HCT116 (cell line): ENCODE measurements at regions not wholly inside any gene's neighbourhood (a gene's known extent, or its start where the extent isn't known, plus 50 kb on each side); places are given as distances from the start of the nearest gene placed in this dataset.

Experiments used
- EGR1 ChIP-seq: IDR thresholded peaks from 2 replicates; pipeline ENCODE4 v1.6.1; 2012; ENCODE audit warnings: low read depth
- EZH2 ChIP-seq: fragments of 200-600 bp; sonication (generic); IDR thresholded peaks from 2 replicates; pipeline ENCODE4 v1.6.1; 2017; ENCODE audit warnings: antibody characterized with exemption, mixed run types
- EZH2phosphoT487 ChIP-seq: fragments of 200-600 bp; IDR thresholded peaks from 2 replicates; pipeline ENCODE4 v1.6.1; 2018; ENCODE audit warnings: antibody characterized with exemption, borderline replicate concordance
- MAX ChIP-seq: IDR thresholded peaks from 2 replicates; pipeline ENCODE4 v1.6.1; 2012
- POLR2A ChIP-seq: IDR thresholded peaks from 2 replicates; pipeline ENCODE4 v1.7.0; 2011; ENCODE audit warnings: borderline replicate concordance; ENCODE audit not compliant: insufficient read depth, insufficient read length; ENCODE audit errors: extremely low read depth
- ZFX ChIP-seq: fragments of 450-650 bp; IDR thresholded peaks from 2 replicates; pipeline ENCODE4 v1.6.1; 2017
- TF ChIP-seq, protein P1 (sequence below), 3 experiments: fragments of 200-600 bp in 1 of 3; sonication (generic) in 1 of 3; IDR thresholded peaks in 2 of 3; conservative IDR thresholded peaks in 1 of 3; 2 replicates each; pipeline ENCODE4 v1.5.1; 2012 to 2017; ENCODE audit warnings: low read depth in 2 of 3, low read length in 2 of 3, antibody characterized with exemption in 1 of 3, borderline replicate concordance in 1 of 3, control low read depth in 1 of 3, mild to moderate bottlenecking in 1 of 3, mixed read lengths in 1 of 3, mixed run types in 1 of 3, moderate library complexity in 1 of 3; ENCODE audit not compliant: insufficient read depth in 1 of 3

DNA sequence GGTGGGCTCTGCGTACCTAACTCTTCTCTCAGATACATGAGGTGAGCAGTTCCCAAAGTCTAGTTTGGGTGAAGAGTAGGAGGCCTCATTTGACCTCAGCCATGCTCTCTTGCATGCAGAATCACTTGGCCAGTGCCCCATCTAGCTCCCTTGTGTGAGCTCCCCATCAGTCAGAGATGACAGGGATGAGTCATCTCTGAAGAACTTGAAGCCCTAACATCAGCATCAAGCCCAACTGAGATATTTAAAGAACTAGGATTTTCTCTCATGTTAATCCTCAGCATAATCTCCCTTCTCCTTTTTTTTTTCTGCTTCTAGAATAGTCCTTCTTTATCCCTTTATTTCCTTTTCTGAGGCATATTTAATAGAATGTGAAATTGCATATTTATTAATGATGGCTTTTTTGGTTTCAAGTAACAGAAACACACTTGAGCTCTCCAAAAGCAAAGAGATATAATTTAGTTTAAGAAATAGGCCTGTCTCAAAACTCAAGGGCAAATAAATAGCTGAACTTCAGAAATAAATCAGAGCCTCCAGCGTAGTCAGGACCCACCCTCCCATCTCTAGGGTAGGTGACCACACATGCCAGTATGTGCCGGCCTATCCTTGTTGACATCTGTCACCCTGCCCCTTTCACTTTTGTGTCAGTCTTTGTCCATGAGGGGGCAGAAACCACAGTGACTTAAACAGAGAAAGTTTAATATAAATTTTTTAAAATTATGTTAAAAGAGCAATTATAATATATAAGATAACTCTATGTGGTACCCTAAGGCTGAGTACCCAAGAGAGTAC, 112.3 kb downstream of the TSEN15 start:
- TF ChIP-seq ZFX (no peak), EGR1 (no peak), POLR2A (no peak), EZH2 (no peak), EZH2phosphoT487 (no peak), MAX (no peak)
- TF ChIP-seq, protein P1, sequence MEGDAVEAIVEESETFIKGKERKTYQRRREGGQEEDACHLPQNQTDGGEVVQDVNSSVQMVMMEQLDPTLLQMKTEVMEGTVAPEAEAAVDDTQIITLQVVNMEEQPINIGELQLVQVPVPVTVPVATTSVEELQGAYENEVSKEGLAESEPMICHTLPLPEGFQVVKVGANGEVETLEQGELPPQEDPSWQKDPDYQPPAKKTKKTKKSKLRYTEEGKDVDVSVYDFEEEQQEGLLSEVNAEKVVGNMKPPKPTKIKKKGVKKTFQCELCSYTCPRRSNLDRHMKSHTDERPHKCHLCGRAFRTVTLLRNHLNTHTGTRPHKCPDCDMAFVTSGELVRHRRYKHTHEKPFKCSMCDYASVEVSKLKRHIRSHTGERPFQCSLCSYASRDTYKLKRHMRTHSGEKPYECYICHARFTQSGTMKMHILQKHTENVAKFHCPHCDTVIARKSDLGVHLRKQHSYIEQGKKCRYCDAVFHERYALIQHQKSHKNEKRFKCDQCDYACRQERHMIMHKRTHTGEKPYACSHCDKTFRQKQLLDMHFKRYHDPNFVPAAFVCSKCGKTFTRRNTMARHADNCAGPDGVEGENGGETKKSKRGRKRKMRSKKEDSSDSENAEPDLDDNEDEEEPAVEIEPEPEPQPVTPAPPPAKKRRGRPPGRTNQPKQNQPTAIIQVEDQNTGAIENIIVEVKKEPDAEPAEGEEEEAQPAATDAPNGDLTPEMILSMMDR (IDR thresholded peaks at IDR 0.05 in 2 of 3, conservative IDR thresholded peaks at IDR 0.05 in 1 of 3; ENCODE audit: borderline replicate concordance in 1 of 3, insufficient read depth in 1 of 3, low read depth in 2 of 3, low read length in 2 of 3), result no peak
